ENCODE measurements at regions not wholly inside any gene's neighbourhood (a gene's known extent, or its start where the extent isn't known, plus 50 kb on each side); places are given as distances from the start of the nearest gene placed in this dataset.

DNA sequence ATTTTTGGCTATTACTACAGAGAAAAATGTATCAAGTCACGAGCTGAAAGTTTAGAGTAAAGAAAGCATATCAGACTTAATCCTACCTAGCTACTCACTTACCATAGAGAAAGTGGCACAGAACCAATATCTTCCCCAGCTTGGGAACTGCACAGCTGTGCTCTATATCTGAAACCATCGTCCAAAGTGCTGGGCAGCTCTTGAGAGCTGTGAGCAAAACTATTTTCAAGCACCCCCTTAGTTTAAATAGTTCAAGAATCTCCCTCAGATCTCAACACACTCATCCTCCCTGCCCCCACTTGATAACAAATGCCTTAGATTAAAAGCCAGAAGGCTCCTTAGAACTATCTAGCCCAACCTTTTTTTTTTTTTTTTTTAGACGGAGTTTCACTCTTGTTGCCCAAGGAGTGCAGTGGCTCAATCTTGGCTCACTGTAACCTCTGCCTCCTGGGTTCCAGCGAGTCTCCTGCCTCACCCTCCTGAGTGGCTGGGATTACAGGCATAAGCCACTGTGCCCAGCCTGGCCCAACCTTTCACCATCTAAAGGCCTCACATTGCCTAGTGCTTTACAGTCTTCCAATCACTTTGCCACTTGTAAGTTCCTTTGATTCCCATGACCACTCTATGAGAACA is 94.2 kb upstream of the APC start:
- Histone ChIP-seq H3K4me3 (no peak overlapping the region), H3K27ac (no peak overlapping the region)

DNA sequence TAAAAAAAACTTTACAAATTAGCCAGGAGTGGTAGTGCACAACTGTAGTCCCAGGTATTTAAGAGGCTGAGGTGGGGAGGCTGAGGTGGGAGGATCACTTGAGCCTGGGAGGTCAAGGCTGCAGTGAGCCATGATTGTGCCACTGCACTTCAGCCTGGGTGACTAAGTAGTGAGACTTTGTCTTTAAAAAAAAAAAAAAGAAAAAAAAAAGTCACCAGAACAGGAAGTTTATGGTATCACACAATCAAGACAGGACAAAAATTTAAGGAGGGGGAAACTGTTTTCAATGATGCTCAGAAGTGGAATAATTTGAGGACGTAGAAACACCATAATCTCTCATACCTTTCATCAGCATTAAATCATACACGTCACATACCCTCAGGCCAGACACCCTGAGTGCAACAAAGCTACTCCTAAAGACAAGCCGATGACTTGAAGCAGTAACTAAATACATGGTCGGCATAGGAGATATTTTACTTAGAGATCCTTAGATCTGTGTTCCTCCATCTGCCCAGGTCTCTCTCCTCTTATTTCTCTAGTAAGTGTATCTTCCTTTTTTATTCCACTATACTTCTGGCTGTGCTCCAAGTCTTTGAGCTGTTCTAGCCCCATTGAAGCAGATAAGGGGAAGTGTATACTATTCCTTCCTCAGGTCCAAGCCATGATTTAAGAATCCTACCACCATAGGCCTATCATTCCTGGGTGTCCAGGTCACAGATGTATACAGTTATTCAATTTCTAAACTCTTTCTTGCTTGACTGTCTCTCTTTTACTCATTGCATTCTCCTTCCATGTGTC is 91.3 kb upstream of the APC start:
- Histone ChIP-seq H3K27ac (no peak overlapping the region), H3K4me3 (no peak overlapping the region)

- Histone ChIP-seq H3K27ac (no peak overlapping the region), H3K4me3 (no peak overlapping the region)
These were observed 90.3 kb upstream of the APC start for GRCh38 chr5:112647428-112647827.

DNA sequence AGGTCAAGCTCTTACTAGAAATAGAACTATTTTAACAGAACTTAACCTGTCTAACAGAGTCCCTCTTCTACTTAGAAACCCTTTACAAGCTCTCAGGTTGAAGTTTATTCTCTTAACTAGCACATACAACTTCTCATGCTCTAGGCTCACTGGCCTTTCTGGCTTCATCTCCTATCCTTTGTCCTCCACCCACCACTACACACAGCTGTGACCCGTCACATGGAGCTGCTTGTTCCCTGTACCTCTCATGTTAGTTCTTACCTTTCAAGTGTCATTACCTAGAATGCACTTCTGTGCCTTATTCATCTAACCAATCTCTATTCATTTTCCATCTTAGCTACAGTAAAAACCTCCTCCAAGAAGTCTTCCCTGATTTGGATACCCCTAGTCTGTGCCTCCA is 89.4 kb upstream of the APC start:
- no peak overlapping the region for H3K27ac ChIP-seq
- H3K4me3 ChIP-seq = no peak overlapping the region

DNA sequence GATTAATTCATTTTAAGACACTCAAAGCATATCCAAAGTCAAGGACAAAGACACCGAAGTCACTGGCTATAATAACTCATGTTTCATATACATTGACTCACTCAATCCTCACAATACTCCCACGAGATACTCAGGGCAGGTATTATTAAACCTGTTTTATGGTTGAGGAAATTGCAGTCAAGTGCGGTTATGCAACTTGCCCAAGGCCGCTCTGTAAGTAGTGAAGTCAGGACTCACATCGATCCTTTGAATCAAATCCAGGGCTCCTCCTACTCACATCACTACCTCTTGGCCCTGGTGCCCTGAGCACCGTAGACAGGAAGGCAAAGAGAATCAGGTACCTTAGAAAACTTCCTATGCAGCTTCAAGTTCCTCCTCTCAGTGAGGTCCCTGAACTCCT is 87.8 kb upstream of the APC start:
- Histone ChIP-seq H3K27ac (peak overlapping the region in 1 of 21 experiments; percentile 35), H3K4me3 (no peak overlapping the region)

DNA sequence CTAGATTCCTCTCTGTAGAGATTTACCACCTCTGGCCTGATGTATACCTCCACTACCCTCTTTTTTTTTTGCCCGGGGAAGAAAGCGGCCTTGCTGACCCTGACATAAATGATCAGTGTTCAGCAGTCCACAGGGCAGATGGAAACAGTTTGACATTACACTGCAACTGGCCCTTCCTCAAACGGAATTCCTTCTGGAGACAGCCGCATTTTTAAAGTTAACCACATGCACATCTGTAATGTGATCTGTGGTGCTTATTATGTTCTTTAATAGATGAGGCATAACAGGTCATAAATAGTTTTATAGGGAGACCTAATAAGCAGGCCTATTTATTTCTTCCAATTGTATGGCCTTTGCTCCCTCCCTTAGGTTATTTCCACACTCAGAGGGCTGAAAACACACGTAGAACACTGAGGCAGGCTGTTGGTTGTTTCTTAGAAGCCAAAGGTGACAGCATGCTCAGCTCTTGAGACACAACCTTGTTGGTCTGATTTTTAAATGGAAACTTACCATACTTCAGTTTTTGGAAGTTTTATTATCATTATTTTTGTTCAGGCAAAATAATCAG is 84.0 kb upstream of the APC start:
- no peak overlapping the region for H3K27ac ChIP-seq

GRCh38 chr5:112655513-112655912 is 82.2 kb upstream of the APC start:
- no peak overlapping the region for H3K27ac ChIP-seq
- H3K4me3 ChIP-seq = no peak overlapping the region

More for the DNA sequence above, 84.0 kb upstream of the APC start:
- no peak overlapping the region for H3K4me3 ChIP-seq

GRCh38 chr5:112656451-112656850 is 81.2 kb upstream of the APC start:
- Histone ChIP-seq H3K4me3 (no peak overlapping the region), H3K27ac (no peak overlapping the region)

DNA sequence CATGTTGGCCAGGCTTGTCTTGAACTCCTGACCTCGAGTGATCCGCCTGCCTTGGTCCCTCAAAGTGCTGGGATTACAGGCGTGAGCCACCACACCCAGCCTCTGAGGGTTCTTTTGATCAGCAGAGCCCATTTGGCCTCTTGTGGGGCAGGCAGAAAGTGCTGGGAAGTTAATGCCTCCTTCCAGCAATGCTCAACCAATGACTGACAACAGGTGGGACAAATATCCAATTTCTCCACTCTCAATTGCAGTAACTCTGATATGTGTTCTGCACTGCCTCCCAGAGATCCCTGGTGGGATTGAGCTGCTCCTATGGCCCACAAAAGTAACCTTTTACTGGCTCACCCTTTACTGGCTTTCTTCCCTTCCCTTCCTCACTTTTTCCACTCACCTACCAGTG is 79.9 kb upstream of the APC start:
- Histone ChIP-seq H3K4me3 (no peak overlapping the region), H3K27ac (no peak overlapping the region)

DNA sequence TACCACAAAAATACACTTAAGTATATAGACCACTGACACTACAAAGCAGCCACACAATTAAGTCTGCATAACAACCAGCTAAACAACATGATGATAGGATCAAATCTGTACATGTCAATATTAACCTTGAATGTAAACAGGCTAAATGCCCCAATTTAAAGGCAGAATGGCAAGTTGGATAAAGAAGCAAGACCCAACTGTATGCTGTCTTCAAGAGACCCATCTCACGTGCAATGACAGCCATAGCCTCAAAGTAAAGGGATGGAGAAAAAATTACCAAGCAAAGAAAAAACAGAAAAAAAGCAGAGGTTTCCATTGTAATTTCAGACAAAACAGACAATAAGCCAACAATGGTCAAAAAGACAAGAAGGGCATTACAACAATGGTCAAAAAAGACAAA is 77.3 kb upstream of the APC start:
- no peak overlapping the region for H3K27ac ChIP-seq
- H3K4me3 ChIP-seq = no peak overlapping the region

- H3K27ac ChIP-seq = no peak overlapping the region
- H3K4me3 ChIP-seq = no peak overlapping the region
These were observed 74.5 kb upstream of the APC start for GRCh38 chr5:112663146-112663545.

DNA sequence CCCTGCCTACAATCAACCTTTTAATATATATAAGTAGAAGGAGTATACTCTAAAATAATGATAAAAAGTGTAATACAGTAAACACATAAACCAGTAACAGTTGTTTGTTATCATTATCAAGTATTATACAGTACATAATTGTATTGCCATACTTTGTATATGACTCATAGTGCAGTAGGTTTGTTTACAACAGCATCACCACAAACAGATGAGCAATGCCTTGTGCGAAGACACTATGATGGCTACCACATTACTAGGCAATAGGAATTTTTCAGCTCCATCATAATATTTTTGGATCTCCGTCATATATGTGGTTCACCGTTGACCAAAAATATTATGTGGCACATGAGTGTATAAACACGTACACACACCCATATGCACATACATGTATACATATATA is 69.7 kb upstream of the APC start:
- Histone ChIP-seq H3K27ac (no peak overlapping the region), H3K4me3 (no peak overlapping the region)

- Histone ChIP-seq H3K4me3 (no peak overlapping the region), H3K27ac (no peak overlapping the region)
These were observed 68.8 kb upstream of the APC start for GRCh38 chr5:112668911-112669310.

GRCh38 chr5:112669328-112669963 is 68.2 kb upstream of the APC start:
- no peak overlapping the region for H3K4me3 ChIP-seq
- no peak overlapping the region for H3K27ac ChIP-seq

GRCh38 chr5:112671687-112672086 is 66.0 kb upstream of the APC start:
- no peak overlapping the region for H3K27ac ChIP-seq
- H3K4me3 ChIP-seq = no peak overlapping the region

DNA sequence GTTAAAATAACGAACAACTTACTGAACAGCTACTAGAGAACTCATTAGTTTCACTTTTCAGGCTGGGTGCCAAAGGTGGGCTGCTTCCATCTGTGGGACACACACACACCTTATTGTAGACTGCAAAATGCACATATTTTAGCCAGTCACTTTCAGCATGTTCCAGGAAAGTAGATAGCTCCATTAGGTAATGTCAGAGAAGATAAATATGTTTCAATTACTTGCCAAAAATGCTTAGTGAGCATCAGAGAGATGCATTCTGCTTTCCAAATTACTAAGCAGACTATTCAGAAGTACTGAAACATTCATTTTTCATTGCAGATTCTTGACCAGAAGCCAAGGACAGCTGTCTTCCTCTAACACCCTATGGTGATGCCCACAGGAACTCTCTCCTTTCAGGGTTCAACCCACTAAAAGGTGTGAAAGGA is 56.2 kb upstream of the APC start:
- Histone ChIP-seq H3K4me3 (no peak overlapping the region), H3K27ac (no peak overlapping the region)

GRCh38 chr5:112682621-112683061 is 55.0 kb upstream of the APC start:
- no peak overlapping the region for H3K27ac ChIP-seq

DNA sequence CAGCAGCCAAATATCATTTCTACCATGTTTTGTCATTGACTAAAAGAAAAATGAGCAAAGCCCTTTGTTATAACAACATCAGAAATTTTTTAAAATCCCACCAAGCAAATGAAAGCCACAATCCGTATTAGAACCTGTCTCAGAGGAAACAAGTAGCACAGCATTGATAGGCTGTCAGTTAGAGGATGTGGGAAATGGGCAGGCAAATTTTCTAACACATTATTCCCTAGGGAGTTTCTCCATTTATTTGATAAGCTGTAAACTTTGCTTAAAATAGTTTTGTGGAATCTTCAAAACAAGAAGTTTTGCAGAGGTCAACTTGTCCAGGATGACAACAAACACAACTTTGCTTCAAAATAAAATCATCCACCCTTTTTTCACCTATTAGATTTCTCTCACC is 53.6 kb upstream of the APC start:
- Histone ChIP-seq H3K4me3 (no peak overlapping the region), H3K27ac (no peak overlapping the region)

More at GRCh38 chr5:112682621-112683061, 55.0 kb upstream of the APC start:
- H3K4me3 ChIP-seq = no peak overlapping the region

DNA sequence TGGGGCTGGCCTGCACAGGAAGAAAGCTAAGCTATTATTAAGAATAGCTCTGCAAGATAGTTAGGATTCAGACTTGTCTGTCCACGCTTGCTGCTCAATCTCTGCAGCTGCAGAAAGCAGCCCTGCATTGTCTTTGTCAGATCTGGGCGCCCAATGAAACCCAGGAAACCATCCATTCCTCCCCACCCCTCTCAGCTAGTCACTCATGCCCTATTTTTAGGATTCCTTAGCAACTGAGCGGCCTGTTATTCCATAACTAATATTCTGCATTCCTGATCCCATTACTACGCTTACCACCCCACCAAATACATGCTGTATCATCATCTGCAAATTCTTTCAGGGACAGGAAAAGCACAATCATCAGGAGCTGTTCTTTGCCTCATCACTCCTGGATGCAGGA is 52.9 kb upstream of the APC start:
- peak overlapping the region in 3 of 21 experiments; percentile 41 to 55 (median 51) for H3K27ac ChIP-seq

DNA sequence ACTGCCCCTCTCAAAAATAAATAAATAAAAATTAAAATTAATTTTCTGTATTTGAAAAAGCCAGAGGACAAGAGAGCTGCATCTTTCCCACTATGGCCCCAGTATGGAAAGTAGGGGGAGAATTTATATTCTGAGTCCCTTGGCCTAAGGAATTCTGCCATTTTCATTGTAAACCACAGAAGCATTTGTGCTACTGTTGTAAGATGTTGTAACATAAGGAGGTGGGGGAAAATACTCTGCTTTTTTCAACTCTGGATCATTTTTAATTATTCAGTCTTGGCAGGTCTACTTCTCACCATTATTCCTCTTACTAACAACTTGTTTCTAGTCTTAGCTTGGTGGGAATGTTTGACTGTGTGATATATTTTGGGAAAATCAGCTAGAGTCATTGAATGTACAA is 52.3 kb upstream of the APC start:
- no peak overlapping the region for H3K4me3 ChIP-seq
- peak overlapping the region in 4 of 21 experiments; percentile 41 to 56 (median 53) for H3K27ac ChIP-seq

More for the DNA sequence above, 52.9 kb upstream of the APC start:
- no peak overlapping the region for H3K4me3 ChIP-seq

DNA sequence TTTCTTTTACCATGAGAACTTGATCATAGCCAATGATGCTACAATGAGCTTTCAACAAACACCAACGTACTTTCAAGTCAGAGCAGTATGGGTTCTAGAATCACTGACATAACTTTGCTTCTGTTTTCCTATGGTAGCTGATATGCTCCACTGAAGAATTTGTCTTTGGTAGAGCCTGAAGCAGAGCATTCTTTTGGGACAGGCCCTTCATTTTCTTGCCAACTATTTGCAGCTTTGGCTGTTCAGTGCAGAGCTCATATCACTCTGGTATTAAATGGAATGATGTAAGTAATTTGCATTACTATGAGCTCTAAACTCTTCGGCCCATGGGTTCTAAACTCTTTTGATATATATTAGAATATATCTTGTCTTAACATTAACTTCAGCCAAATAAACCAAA is 51.8 kb upstream of the APC start:
- Histone ChIP-seq H3K27ac (no peak overlapping the region), H3K4me3 (no peak overlapping the region)
